RWPE1 (cell line): ENCODE measurements at regions not wholly inside any gene's neighbourhood (a gene's known extent, or its start where the extent isn't known, plus 50 kb on each side); places are given as distances from the start of the nearest gene placed in this dataset.
"Not testable (repeated sequence)": the region's sequence is repeated elsewhere in the genome, so short reads cannot be mapped to it uniquely, and the experiment has no call there.

Source experiments
- CTCF ChIA-PET: fragments of 350-600 bp; sonication (Branson Sonifier 250); formaldehyde crosslinking; extraction: SDS; loops from one replicate; lab custom pipeline; 2021; lab: Yijun Ruan, JAX
- POLR2A ChIA-PET: fragments of 400-600 bp; formaldehyde crosslinking; extraction: SDS; loops from one replicate; lab custom pipeline; 2020; ENCODE audit warnings: antibody characterized with exemption; ENCODE audit not compliant: low non-redundant PET; lab: Yijun Ruan, JAX
- DNase-seq: peaks from one replicate; pipeline ENCODE4 v3.0.0; 2012; ENCODE audit warnings: low spot score
- H3K27ac ChIP-seq: fragments of 450-650 bp; 2 replicates; pipeline ENCODE4 v1.5.1; 2017
- CTCF ChIP-seq: fragments of 450-650 bp; conservative IDR thresholded peaks from 2 replicates; pipeline ENCODE4 v1.5.1; 2017; ENCODE audit warnings: low read depth, mild to moderate bottlenecking

GRCh38 chr5:102154791-102155605 lies 141.1 kb downstream of the SLCO4C1 start:
- DNase-seq, H3K27ac ChIP-seq, CTCF ChIA-PET, POLR2A ChIA-PET: not testable (repeated sequence)

DNA sequence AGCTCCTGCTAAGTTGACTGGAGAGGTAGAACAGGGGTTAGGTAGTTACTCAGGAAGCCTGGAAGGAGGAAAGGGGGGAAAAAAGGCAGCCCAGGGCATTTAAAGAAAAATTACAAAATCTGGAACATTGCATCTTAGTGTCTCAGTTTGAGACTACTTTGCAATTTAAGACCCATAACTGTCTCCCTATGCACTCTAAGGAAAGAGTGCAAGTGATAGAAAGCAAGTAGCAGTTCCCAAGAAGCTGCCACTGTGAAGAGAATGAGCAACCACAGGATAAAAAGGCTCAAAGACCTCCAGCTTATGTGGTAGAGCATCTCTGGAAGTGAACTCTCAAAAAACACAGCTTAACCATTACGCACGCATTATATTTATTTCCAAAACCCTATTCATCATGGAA lies 141.8 kb downstream of the SLCO4C1 start:
- no peak for DNase-seq
- ChIA-PET CTCF (no interaction called here), POLR2A (no interaction called here)
- H3K27ac ChIP-seq, result no peak overlapping the region
- TF ChIP-seq CTCF, result no peak

- peak; percentile 40 for TF ChIP-seq CTCF
- CTCF ChIA-PET, result interaction anchor here (0.6 kb wide), 1 partner anchor 183 kb away, joined by 4 read pairs; no protein-coding TSS in a partner anchor
- peak; percentile 7 for DNase-seq
- H3K27ac ChIP-seq, result no peak overlapping the region
- POLR2A ChIA-PET, result no interaction called here
These were observed 142.9 kb downstream of the SLCO4C1 start for GRCh38 chr5:102153003-102153759.

DNA sequence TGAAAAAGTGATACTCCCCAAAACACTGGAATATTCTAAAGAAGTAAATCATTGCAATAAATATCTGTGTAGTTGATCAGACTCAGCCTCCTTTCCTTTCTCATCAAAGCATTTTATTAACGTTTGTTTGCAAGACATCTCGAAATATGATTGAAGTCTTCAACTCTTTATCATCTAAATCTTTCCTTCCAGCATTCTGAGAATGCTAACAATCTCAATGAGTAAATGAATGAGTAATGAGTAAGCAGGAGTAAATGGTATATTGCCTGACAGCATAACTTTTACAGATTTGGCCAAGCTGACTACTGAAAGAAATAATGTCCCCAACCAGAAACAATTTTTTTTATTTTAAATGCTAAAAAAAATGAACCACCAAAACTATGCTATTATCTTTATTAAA lies 157.1 kb downstream of the SLCO4C1 start:
- H3K27ac ChIP-seq, result no peak overlapping the region
- no peak for TF ChIP-seq CTCF
- ChIA-PET CTCF (no interaction called here), POLR2A (no interaction called here)
- DNase-seq, result no peak

GRCh38 chr5:102138243-102138653 lies 157.8 kb downstream of the SLCO4C1 start:
- POLR2A ChIA-PET, result no interaction called here
- H3K27ac ChIP-seq, result no peak overlapping the region
- TF ChIP-seq CTCF, result no peak
- CTCF ChIA-PET, result interaction anchor here (0.6 kb wide), 1 partner anchor 227 kb away, joined by 3 read pairs; no protein-coding TSS in a partner anchor
- no peak for DNase-seq

- no peak for TF ChIP-seq CTCF
- no peak overlapping the region for H3K27ac ChIP-seq
- CTCF ChIA-PET, result no interaction called here
- no peak for DNase-seq
- POLR2A ChIA-PET, result no interaction called here
These were observed 165.2 kb downstream of the SLCO4C1 start for GRCh38 chr5:102130890-102131289.

DNA sequence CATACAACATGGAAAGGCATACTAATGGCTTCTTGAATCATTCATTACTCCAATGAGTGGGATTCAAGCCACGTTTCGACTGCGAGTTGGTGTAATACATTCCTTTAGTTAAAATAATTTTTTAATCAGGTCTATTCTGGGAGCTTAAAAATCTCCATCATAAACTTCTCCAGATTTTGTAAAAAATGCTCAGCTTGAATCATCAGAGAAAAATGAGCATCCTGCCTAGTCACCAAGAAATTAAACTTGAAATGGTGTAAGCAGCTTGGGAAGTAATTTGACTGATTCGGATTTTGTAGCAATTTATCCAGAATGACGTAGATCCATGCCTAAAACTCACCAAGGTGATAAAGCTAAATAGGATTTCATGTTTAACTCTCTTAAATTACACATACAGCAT lies 165.7 kb downstream of the SLCO4C1 start:
- no peak for DNase-seq
- no peak overlapping the region for H3K27ac ChIP-seq
- POLR2A ChIA-PET, result no interaction called here
- CTCF ChIA-PET, result no interaction called here
- no peak for TF ChIP-seq CTCF
